ENCODE measurements at regions not wholly inside any gene's neighbourhood (a gene's known extent, or its start where the extent isn't known, plus 50 kb on each side); places are given as distances from the start of the nearest gene placed in this dataset.

- intact Hi-C loops (cut with DNase I; ENCODE audit: low total_unique reads): no loop called here
- no peak for DNase-seq
- Histone ChIP-seq H3K4me1 (no peaks in the 10 kb centered on the region), H3K27me3 (no peaks in the 10 kb centered on the region), H3K9me3 (no peaks in the 10 kb centered on the region), H3K36me3 (no peaks in the 10 kb centered on the region), H3K4me3 (no peak overlapping the region), H3K27ac (no peak overlapping the region)
- in situ Hi-C loops (cut with MboI; ENCODE audit: low pct_ligation_motif_present in 1 of 4, low pct_unique_long_range_greater_than_20kb in 1 of 4, low sequenced_read_pairs in 3 of 4): no loop called here
- no peak for TF ChIP-seq POLR2A (IDR thresholded peaks at IDR 0.05)
- TF ChIP-seq POLR2AphosphoS5 (IDR thresholded peaks at IDR 0.05): no peak
- TF ChIP-seq, protein P1, sequence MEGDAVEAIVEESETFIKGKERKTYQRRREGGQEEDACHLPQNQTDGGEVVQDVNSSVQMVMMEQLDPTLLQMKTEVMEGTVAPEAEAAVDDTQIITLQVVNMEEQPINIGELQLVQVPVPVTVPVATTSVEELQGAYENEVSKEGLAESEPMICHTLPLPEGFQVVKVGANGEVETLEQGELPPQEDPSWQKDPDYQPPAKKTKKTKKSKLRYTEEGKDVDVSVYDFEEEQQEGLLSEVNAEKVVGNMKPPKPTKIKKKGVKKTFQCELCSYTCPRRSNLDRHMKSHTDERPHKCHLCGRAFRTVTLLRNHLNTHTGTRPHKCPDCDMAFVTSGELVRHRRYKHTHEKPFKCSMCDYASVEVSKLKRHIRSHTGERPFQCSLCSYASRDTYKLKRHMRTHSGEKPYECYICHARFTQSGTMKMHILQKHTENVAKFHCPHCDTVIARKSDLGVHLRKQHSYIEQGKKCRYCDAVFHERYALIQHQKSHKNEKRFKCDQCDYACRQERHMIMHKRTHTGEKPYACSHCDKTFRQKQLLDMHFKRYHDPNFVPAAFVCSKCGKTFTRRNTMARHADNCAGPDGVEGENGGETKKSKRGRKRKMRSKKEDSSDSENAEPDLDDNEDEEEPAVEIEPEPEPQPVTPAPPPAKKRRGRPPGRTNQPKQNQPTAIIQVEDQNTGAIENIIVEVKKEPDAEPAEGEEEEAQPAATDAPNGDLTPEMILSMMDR (IDR thresholded peaks at IDR 0.05): no peak
- TF ChIP-seq EP300 (IDR thresholded peaks at IDR 0.05; ENCODE audit: low read depth): no peak
Observed at GRCh38 chr11:92808022-92808421, 161.4 kb upstream of the MTNR1B start.

DNA sequence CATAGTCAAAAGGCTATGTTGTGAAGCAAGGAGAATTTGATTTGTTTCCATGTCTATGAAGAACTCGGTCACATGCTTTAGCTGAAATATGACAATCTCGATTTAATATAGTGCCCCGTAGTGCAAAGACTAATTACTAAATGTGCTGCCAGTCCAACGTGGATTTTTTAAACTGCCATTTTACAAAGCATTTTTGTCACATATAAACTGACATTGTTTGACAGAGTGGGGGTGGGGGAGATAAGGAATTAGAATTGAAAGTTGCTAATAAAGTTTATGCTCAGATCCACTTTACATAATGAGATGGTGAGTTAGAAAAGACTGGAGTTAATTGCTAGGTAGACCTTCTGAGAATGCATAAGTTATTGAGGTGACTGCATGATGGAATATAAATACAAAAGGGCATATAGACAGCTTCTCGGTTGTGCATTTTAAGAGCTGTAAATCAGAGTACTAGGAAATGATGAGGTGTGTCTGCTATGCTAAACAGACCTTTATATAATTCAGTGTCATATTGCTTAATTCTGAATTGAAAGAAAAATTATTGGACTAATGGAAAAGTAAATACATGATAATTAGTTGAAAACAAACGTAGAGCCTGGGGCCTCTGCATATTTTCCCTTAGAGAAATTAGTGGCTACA lies 158.9 kb upstream of the MTNR1B start:
- Histone ChIP-seq H3K27ac (no peak overlapping the region), H3K4me1 (no peaks in the 10 kb centered on the region), H3K36me3 (no peaks in the 10 kb centered on the region), H3K9me3 (no peaks in the 10 kb centered on the region), H3K4me3 (no peak overlapping the region), H3K27me3 (no peaks in the 10 kb centered on the region)
- TF ChIP-seq, protein P1 (IDR thresholded peaks at IDR 0.05): no peak
- no peak for TF ChIP-seq POLR2AphosphoS5 (IDR thresholded peaks at IDR 0.05)
- TF ChIP-seq POLR2A (IDR thresholded peaks at IDR 0.05): no peak
- TF ChIP-seq EP300 (IDR thresholded peaks at IDR 0.05; ENCODE audit: low read depth): no peak
- intact Hi-C loops (cut with DNase I; ENCODE audit: low total_unique reads) (no loop called here), in situ Hi-C loops (cut with MboI; ENCODE audit: low pct_ligation_motif_present in 1 of 4, low pct_unique_long_range_greater_than_20kb in 1 of 4, low sequenced_read_pairs in 3 of 4) (no loop called here)
- 72 to 73% methylated on average over 6 of the region's 6 CpGs for WGBS, 2 donors (ENCODE audit: low coverage in 1 of 2)
- DNase-seq: no peak

DNA sequence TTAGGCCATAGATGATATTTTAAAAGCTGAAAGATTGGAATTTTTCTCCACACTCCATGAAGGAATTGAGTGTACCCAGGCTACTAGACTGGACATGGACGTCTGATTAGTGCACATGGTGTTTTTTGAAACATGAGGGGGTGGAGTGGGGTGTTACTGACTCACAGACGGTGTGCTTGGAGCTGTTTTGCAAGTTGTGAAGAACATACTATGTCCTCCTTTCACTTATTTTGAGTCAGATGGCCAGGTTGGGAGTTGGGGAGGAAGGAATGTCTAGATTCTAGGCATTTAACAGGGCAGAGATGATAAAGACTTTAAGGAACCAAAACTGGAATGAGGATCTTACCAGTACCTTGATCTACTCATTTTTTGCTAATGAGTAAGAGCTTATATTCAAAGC lies 158.1 kb upstream of the MTNR1B start:
- Histone ChIP-seq H3K27me3 (no peaks in the 10 kb centered on the region), H3K27ac (no peak overlapping the region), H3K36me3 (no peaks in the 10 kb centered on the region), H3K9me3 (no peaks in the 10 kb centered on the region), H3K4me1 (no peaks in the 10 kb centered on the region), H3K4me3 (no peak overlapping the region)
- in situ Hi-C loops (cut with MboI; ENCODE audit: low pct_ligation_motif_present in 1 of 4, low pct_unique_long_range_greater_than_20kb in 1 of 4, low sequenced_read_pairs in 3 of 4) (no loop called here), intact Hi-C loops (cut with DNase I; ENCODE audit: low total_unique reads) (no loop called here)
- no peak for DNase-seq
- 76 to 86% methylated on average over 1 to 2 of the region's 2 CpGs for WGBS, 2 donors (ENCODE audit: low coverage in 1 of 2)
- no peak for TF ChIP-seq POLR2A (IDR thresholded peaks at IDR 0.05)
- TF ChIP-seq, protein P1 (IDR thresholded peaks at IDR 0.05): no peak
- TF ChIP-seq POLR2AphosphoS5 (IDR thresholded peaks at IDR 0.05): no peak
- TF ChIP-seq EP300 (IDR thresholded peaks at IDR 0.05; ENCODE audit: low read depth): no peak

GRCh38 chr11:92812841-92813240 lies 156.6 kb upstream of the MTNR1B start:
- TF ChIP-seq POLR2A (IDR thresholded peaks at IDR 0.05) (no peak), POLR2AphosphoS5 (IDR thresholded peaks at IDR 0.05) (no peak), EP300 (IDR thresholded peaks at IDR 0.05; ENCODE audit: low read depth) (no peak)
- TF ChIP-seq, protein P1 (IDR thresholded peaks at IDR 0.05): no peak
- Histone ChIP-seq H3K27me3 (no peaks in the 10 kb centered on the region), H3K36me3 (no peaks in the 10 kb centered on the region), H3K27ac (no peak overlapping the region), H3K4me3 (no peak overlapping the region), H3K4me1 (no peaks in the 10 kb centered on the region), H3K9me3 (no peaks in the 10 kb centered on the region)
- in situ Hi-C loops (cut with MboI; ENCODE audit: low pct_ligation_motif_present in 1 of 4, low pct_unique_long_range_greater_than_20kb in 1 of 4, low sequenced_read_pairs in 3 of 4) (no loop called here), intact Hi-C loops (cut with DNase I; ENCODE audit: low total_unique reads) (no loop called here)
- 56 to 81% methylated on average over 3 to 5 of the region's 5 CpGs for WGBS, 2 donors (ENCODE audit: low coverage in 1 of 2)
- DNase-seq: no peak

Measured in transverse colon (tissue), 4 donors.